SK-N-SH (cell line): ENCODE measurements at regions not wholly inside any gene's neighbourhood (a gene's known extent, or its start where the extent isn't known, plus 50 kb on each side); places are given as distances from the start of the nearest gene placed in this dataset.

Source experiments
- CTCF ChIP-seq: fragments of 200-600 bp; sonication (generic); IDR thresholded peaks from 2 replicates; pipeline ENCODE4 v1.6.1; 2017; ENCODE audit warnings: antibody characterized with exemption, mild to moderate bottlenecking, moderate library complexity
- FOXM1 ChIP-seq: IDR thresholded peaks from 2 replicates; pipeline ENCODE4 v1.4.0; 2012; ENCODE audit warnings: low read depth, mild to moderate bottlenecking
- MAX ChIP-seq: IDR thresholded peaks from 2 replicates; pipeline ENCODE4 v1.4.0; 2012; ENCODE audit warnings: low read depth
- MEF2A ChIP-seq: IDR thresholded peaks from 2 replicates; pipeline ENCODE4 v1.4.0; 2012; ENCODE audit warnings: low read depth, borderline replicate concordance
- POLR2AphosphoS5 ChIP-seq: IDR thresholded peaks from 2 replicates; pipeline ENCODE4 v1.6.1; 2012; ENCODE audit warnings: low read depth, low read length
- SIN3A ChIP-seq: IDR thresholded peaks from 2 replicates; pipeline ENCODE4 v1.6.1; 2012; ENCODE audit warnings: low read depth, mild to moderate bottlenecking, low read length, moderate library complexity, borderline replicate concordance
- SMC3 ChIP-seq: IDR thresholded peaks from 2 replicates; pipeline ENCODE4 v1.6.1; 2012; ENCODE audit warnings: low read depth, low read length, improper control_type of control experiment
- TEAD4 ChIP-seq: IDR thresholded peaks from 2 replicates; pipeline ENCODE4 v1.4.0; 2012; ENCODE audit warnings: mild to moderate bottlenecking, borderline replicate concordance; ENCODE audit not compliant: insufficient read depth
- ZBTB33 ChIP-seq: IDR thresholded peaks from 2 replicates; pipeline ENCODE4 v1.4.0; 2012; ENCODE audit warnings: low read depth, borderline replicate concordance

- no peak for TF ChIP-seq SMC3
- no peak for TF ChIP-seq MEF2A
- no peak for TF ChIP-seq SIN3A
- TF ChIP-seq CTCF, result no peak
- TF ChIP-seq TEAD4, result no peak
- TF ChIP-seq FOXM1, result no peak
- no peak for TF ChIP-seq MAX
- no peak for TF ChIP-seq ZBTB33
- TF ChIP-seq POLR2AphosphoS5, result no peak
Observed at GRCh38 chr6:147029923-147030322, 174.3 kb upstream of the STXBP5 start.
